ENCODE measurements at regions not wholly inside any gene's neighbourhood (a gene's known extent, or its start where the extent isn't known, plus 50 kb on each side); places are given as distances from the start of the nearest gene placed in this dataset.

- no peak for DNase-seq
Measured at GRCh38 chr15:35663956-35664355, 118.0 kb upstream of the DPH6 start.

- no peak for DNase-seq
Measured at GRCh38 chr15:35665896-35666536, 120.1 kb upstream of the DPH6 start.

GRCh38 chr15:35667908-35668307 is 121.9 kb upstream of the DPH6 start:
- DNase-seq: no peak

GRCh38 chr15:35669021-35669420 is 123.1 kb upstream of the DPH6 start:
- DNase-seq: no peak

- DNase-seq: no peak
Measured at GRCh38 chr15:35669432-35670045, 123.6 kb upstream of the DPH6 start.

GRCh38 chr15:35671197-35671596 is 125.2 kb upstream of the DPH6 start:
- no peak for DNase-seq

- no peak for DNase-seq
Measured at GRCh38 chr15:35671981-35672380, 126.0 kb upstream of the DPH6 start.

- DNase-seq: no peak
Measured at GRCh38 chr15:35673093-35673684, 127.2 kb upstream of the DPH6 start.

- no peak for DNase-seq
Measured at GRCh38 chr15:35674873-35675781, 129.2 kb upstream of the DPH6 start.

GRCh38 chr15:35678774-35679173 is 132.8 kb upstream of the DPH6 start:
- no peak for DNase-seq

- no peak for DNase-seq
Measured at GRCh38 chr15:35679186-35679585, 133.2 kb upstream of the DPH6 start.

GRCh38 chr15:35680951-35681350 is 135.0 kb upstream of the DPH6 start:
- DNase-seq: no peak

- no peak for DNase-seq
Measured at GRCh38 chr15:35686347-35686746, 140.4 kb upstream of the DPH6 start.

GRCh38 chr15:35689266-35689665 is 143.3 kb upstream of the DPH6 start:
- no peak for DNase-seq

- DNase-seq: no peak
Measured at GRCh38 chr15:35690089-35690488, 144.1 kb upstream of the DPH6 start.

GRCh38 chr15:35690698-35691116 is 144.7 kb upstream of the DPH6 start:
- no peak for DNase-seq

GRCh38 chr15:35691173-35691761 is 145.3 kb upstream of the DPH6 start:
- DNase-seq: no peak

GRCh38 chr15:35691891-35692867 is 146.2 kb upstream of the DPH6 start:
- no peak for DNase-seq

GRCh38 chr15:35693286-35693685 is 147.3 kb upstream of the DPH6 start:
- DNase-seq: no peak

- no peak for DNase-seq
Measured at GRCh38 chr15:35693886-35694285, 147.9 kb upstream of the DPH6 start.

- no peak for DNase-seq
Measured at GRCh38 chr15:35695003-35695402, 149.0 kb upstream of the DPH6 start.

GRCh38 chr15:35696767-35697231 is 150.8 kb upstream of the DPH6 start:
- no peak for DNase-seq

All from amniotic stem cell (primary cell).